Osteoblast (primary cell): ENCODE measurements at regions not wholly inside any gene's neighbourhood (a gene's known extent, or its start where the extent isn't known, plus 50 kb on each side); places are given as distances from the start of the nearest gene placed in this dataset.

Source experiments
- DNase-seq: peaks from one replicate; pipeline ENCODE4 v3.0.0; 2011; ENCODE audit warnings: low spot score, mixed read lengths; ENCODE audit not compliant: insufficient read length; ENCODE audit errors: missing footprints
- H2AFZ ChIP-seq: 2 replicates; pipeline ENCODE4 v1.6.0; 2011; ENCODE audit warnings: mild to moderate bottlenecking, low read length
- H3K27ac ChIP-seq: 2 replicates; pipeline ENCODE4 v1.5.1; 2011; ENCODE audit warnings: mild to moderate bottlenecking, low read depth, low read length, moderate library complexity
- H3K27me3 ChIP-seq: 2 replicates; pipeline ENCODE4 v1.6.0; 2012; ENCODE audit warnings: mild to moderate bottlenecking, control low read depth, inconsistent platforms, low read length, moderate library complexity; ENCODE audit not compliant: insufficient read depth
- H3K36me3 ChIP-seq: 2 replicates; pipeline ENCODE4 v1.5.1; 2011; ENCODE audit warnings: mild to moderate bottlenecking, low read length, control low read depth, moderate library complexity; ENCODE audit not compliant: insufficient read depth
- H3K4me1 ChIP-seq: 2 replicates; pipeline ENCODE4 v1.5.1; 2011; ENCODE audit warnings: mild to moderate bottlenecking, low read length, control low read depth, moderate library complexity; ENCODE audit not compliant: insufficient read depth
- H3K4me2 ChIP-seq: 2 replicates; pipeline ENCODE4 v1.6.0; 2011; ENCODE audit warnings: mild to moderate bottlenecking, low read length; ENCODE audit not compliant: insufficient read depth
- H3K4me3 ChIP-seq: fragments of 200-600 bp; sonication (generic); 3 replicates; pipeline ENCODE4 v1.5.1; 2012; ENCODE audit warnings: mild to moderate bottlenecking, low read length, inconsistent platforms; ENCODE audit not compliant: insufficient read depth
- H3K79me2 ChIP-seq: 2 replicates; pipeline ENCODE4 v1.6.0; 2012; ENCODE audit warnings: mild to moderate bottlenecking, low read length, control low read depth, inconsistent platforms; ENCODE audit not compliant: insufficient read depth
- H3K9me3 ChIP-seq: 2 replicates; pipeline ENCODE4 v1.5.1; 2011; ENCODE audit warnings: low read depth, low read length, control low read depth
- H4K20me1 ChIP-seq: 2 replicates; pipeline ENCODE4 v1.6.0; 2012; ENCODE audit warnings: mild to moderate bottlenecking, low read length, control low read depth; ENCODE audit not compliant: insufficient read depth
- TF ChIP-seq, protein P1 (sequence below): IDR thresholded peaks from 2 replicates; pipeline ENCODE4 v1.5.1; 2011; ENCODE audit warnings: mild to moderate bottlenecking, low read depth, low read length, moderate library complexity; ENCODE audit errors: extremely low read depth

DNA sequence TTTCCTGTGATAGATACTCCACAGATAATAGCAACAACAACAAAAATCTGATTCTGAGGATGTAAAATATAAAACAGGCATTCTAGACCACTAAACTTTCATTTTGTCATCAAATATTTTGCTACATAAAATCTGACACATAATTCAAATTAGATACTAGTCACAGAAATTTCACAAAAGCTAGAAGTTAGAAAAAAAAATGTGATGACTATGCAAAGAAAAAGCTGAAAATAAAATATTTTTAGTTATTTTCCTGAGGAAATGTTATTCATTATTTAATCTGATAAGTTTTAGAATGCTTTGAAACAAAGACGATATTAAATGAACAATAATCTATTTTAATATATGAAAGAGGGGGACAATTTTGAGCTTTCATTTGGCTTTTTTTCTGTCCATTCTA lies 357.2 kb downstream of the SLITRK6 start:
- Histone ChIP-seq H3K36me3 (no peaks in the 10 kb centered on the region), H3K4me1 (no peaks in the 10 kb centered on the region), H3K27ac (no peak overlapping the region), H2AFZ (no peak overlapping the region), H3K9me3 (no peaks in the 10 kb centered on the region), H3K4me3 (no peak overlapping the region), H3K27me3 (no peaks in the 10 kb centered on the region), H3K4me2 (no peak overlapping the region), H4K20me1 (no peaks in the 10 kb centered on the region), H3K79me2 (no peaks in the 10 kb centered on the region)
- no peak for DNase-seq
- TF ChIP-seq, protein P1, sequence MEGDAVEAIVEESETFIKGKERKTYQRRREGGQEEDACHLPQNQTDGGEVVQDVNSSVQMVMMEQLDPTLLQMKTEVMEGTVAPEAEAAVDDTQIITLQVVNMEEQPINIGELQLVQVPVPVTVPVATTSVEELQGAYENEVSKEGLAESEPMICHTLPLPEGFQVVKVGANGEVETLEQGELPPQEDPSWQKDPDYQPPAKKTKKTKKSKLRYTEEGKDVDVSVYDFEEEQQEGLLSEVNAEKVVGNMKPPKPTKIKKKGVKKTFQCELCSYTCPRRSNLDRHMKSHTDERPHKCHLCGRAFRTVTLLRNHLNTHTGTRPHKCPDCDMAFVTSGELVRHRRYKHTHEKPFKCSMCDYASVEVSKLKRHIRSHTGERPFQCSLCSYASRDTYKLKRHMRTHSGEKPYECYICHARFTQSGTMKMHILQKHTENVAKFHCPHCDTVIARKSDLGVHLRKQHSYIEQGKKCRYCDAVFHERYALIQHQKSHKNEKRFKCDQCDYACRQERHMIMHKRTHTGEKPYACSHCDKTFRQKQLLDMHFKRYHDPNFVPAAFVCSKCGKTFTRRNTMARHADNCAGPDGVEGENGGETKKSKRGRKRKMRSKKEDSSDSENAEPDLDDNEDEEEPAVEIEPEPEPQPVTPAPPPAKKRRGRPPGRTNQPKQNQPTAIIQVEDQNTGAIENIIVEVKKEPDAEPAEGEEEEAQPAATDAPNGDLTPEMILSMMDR: no peak

DNA sequence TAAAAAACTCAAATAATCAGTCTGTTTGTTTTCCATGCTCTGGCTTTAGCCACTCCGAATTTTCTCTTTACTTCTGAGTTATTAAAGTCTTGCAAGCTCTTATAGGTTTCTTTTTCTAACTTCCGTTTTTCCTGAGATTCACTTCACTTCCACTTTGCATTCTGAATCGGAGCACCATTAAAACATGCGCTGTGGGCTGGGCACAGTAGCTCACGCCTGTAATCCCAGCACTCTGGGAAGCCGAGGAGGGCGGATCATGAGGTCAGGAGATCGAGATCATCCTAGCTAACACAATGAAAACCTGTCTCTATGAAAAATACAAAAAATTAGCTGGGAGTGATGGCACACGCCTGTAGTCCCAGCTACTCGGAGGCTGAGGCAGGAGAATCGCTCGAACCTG lies 357.9 kb downstream of the SLITRK6 start:
- no peaks in the 10 kb centered on the region for H4K20me1 ChIP-seq
- H3K79me2 ChIP-seq: no peaks in the 10 kb centered on the region
- DNase-seq: no peak
- no peak overlapping the region for H2AFZ ChIP-seq
- H3K4me2 ChIP-seq: no peak overlapping the region
- no peaks in the 10 kb centered on the region for H3K9me3 ChIP-seq
- H3K27me3 ChIP-seq: no peaks in the 10 kb centered on the region
- TF ChIP-seq, protein P1: no peak
- H3K4me1 ChIP-seq: no peaks in the 10 kb centered on the region
- H3K27ac ChIP-seq: no peak overlapping the region
- H3K4me3 ChIP-seq: no peak overlapping the region
- no peaks in the 10 kb centered on the region for H3K36me3 ChIP-seq

DNA sequence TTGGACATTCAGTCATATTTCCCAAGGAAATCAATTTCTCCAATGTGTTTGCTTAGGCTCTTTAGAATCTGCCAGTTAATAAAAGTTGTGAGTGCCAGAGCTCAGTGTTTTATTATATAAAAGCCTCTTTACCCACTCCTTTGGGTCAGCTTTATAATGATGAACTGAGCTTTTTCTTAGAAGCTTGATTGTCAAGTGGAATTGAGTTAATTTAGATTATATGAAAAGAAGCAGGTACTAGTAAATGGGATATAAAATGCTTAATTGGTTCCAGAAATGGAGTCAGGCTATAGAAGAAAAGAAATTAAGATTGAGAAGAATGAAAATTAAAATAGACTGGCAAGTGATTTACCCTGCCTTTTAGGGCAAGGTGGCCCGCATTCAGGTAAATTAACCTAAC lies 363.2 kb downstream of the SLITRK6 start:
- Histone ChIP-seq H3K4me2 (no peak overlapping the region), H3K36me3 (no peaks in the 10 kb centered on the region), H3K9me3 (peaks cover 1% of the 10 kb centered on the region), H3K4me1 (no peaks in the 10 kb centered on the region), H3K79me2 (no peaks in the 10 kb centered on the region), H3K4me3 (no peak overlapping the region), H4K20me1 (no peaks in the 10 kb centered on the region), H3K27me3 (no peaks in the 10 kb centered on the region), H3K27ac (no peak overlapping the region), H2AFZ (no peak overlapping the region)
- TF ChIP-seq, protein P1: no peak
- no peak for DNase-seq

DNA sequence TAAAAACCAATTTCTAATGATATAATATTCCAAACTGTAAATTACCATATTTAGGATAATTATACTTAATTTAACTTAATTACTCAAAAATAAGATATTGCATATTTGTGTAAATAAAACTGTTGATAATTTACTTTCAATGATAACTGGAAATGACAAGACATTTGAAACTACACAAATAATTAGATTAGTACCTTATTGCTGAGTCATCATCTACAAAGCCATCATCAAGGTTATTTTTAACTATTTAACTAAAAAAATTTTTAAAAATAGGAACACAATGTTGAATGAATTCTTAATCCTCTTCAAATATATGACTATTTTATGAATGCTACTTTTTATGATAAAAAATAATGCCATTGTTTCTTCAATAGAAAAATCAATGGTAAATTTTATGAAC lies 364.3 kb downstream of the SLITRK6 start:
- Histone ChIP-seq H3K36me3 (no peaks in the 10 kb centered on the region), H3K27ac (no peak overlapping the region), H4K20me1 (no peaks in the 10 kb centered on the region), H3K4me1 (no peaks in the 10 kb centered on the region), H3K79me2 (no peaks in the 10 kb centered on the region), H3K4me2 (no peak overlapping the region), H3K9me3 (peaks cover 1% of the 10 kb centered on the region), H2AFZ (no peak overlapping the region), H3K27me3 (no peaks in the 10 kb centered on the region), H3K4me3 (no peak overlapping the region)
- DNase-seq: no peak
- TF ChIP-seq, protein P1: no peak
